Sigmoid colon (tissue), 4 donors: ENCODE measurements at regions not wholly inside any gene's neighbourhood (a gene's known extent, or its start where the extent isn't known, plus 50 kb on each side); places are given as distances from the start of the nearest gene placed in this dataset.

ENCODE experiments used
- EP300 ChIP-seq, 4 donors: sonication (generic); formaldehyde crosslinking; IDR thresholded peaks; one replicate each; pipeline ENCODE4 v1.6.1; 2017; ENCODE audit warnings: antibody characterized with exemption in 4 of 4
- POLR2A ChIP-seq, 2 donors: fragments of 450-650 bp; IDR thresholded peaks; one replicate each; pipeline ENCODE4 v1.6.1; 2016; ENCODE audit warnings: antibody characterized with exemption in 2 of 2, mild to moderate bottlenecking in 2 of 2, moderate library complexity in 2 of 2
- POLR2AphosphoS5 ChIP-seq, 4 donors: sonication (generic); formaldehyde crosslinking; IDR thresholded peaks; one replicate each; pipeline ENCODE4 v1.6.1; 2017; ENCODE audit warnings: antibody characterized with exemption in 4 of 4
- TF ChIP-seq, protein P1 (sequence below), 4 experiments: fragments of 450-650 bp in 3 of 4; fragments of 200-600 bp in 1 of 4; IDR thresholded peaks; one replicate each; pipeline ENCODE4 v1.5.1; 2016 to 2019; ENCODE audit warnings: antibody characterized with exemption in 4 of 4, mild to moderate bottlenecking in 3 of 4, moderate library complexity in 2 of 4

DNA sequence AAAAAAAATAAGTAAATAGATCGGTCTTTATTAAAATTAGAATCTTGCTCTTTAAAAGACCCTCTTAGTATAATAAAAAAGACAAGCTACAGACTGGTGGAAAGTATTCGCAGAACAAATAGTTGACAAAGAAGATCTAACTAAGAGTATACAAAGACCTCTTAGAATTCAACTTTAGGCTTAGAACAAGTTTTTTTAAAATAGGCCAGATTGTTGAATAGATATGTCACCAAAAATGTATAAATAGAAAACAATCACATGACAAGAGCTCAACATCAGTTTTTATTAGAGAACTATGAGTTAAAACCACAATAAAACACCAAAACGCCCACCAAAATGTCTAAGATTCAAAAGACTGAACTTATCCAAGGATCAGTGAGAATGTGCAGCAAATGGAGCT is 632.7 kb upstream of the PTCHD4 start:
- no peak for TF ChIP-seq POLR2A (IDR thresholded peaks at IDR 0.05)
- TF ChIP-seq, protein P1, sequence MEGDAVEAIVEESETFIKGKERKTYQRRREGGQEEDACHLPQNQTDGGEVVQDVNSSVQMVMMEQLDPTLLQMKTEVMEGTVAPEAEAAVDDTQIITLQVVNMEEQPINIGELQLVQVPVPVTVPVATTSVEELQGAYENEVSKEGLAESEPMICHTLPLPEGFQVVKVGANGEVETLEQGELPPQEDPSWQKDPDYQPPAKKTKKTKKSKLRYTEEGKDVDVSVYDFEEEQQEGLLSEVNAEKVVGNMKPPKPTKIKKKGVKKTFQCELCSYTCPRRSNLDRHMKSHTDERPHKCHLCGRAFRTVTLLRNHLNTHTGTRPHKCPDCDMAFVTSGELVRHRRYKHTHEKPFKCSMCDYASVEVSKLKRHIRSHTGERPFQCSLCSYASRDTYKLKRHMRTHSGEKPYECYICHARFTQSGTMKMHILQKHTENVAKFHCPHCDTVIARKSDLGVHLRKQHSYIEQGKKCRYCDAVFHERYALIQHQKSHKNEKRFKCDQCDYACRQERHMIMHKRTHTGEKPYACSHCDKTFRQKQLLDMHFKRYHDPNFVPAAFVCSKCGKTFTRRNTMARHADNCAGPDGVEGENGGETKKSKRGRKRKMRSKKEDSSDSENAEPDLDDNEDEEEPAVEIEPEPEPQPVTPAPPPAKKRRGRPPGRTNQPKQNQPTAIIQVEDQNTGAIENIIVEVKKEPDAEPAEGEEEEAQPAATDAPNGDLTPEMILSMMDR (IDR thresholded peaks at IDR 0.05): no peak
- TF ChIP-seq EP300 (IDR thresholded peaks at IDR 0.05): no peak
- TF ChIP-seq POLR2AphosphoS5 (IDR thresholded peaks at IDR 0.05): no peak
